ENCODE measurements at regions not wholly inside any gene's neighbourhood (a gene's known extent, or its start where the extent isn't known, plus 50 kb on each side); places are given as distances from the start of the nearest gene placed in this dataset.

DNA sequence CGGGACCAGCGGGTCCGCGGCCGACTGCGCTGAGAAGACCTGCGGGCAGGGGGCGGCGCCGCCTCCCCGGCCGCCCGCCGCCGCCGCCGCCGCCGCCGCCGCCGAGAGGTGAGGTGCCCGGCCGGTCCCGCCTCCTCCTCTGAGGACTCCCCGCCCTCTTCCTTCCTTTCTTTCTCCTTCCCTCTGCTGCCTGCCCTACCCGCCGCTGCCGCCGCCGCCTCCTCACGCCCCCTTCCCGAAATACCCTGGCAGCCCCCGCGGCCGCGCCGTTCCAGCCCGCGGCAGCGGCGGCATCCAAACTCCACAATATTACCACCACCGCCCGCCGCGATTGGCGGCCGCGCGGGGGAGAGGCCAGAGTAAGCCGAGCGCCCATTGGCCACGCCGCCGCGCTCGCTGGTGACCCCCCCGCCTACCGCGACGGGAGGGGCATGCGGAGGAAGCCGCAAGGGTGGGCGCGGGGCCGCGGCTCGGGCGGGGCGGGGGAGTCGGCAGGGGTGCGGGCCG lies 61.8 kb upstream of the ANKRD28 start (continued):
- peak; percentile 62; the same call in 1 of the 2 replicates for TF ChIP-seq NFYB (IDR thresholded peaks at IDR 0.05; ENCODE audit: insufficient read depth, low read depth, low read length)
- no peak for TF ChIP-seq NFIC (IDR thresholded peaks at IDR 0.05; ENCODE audit: low read depth, low read length)
- TF ChIP-seq, protein P1, sequence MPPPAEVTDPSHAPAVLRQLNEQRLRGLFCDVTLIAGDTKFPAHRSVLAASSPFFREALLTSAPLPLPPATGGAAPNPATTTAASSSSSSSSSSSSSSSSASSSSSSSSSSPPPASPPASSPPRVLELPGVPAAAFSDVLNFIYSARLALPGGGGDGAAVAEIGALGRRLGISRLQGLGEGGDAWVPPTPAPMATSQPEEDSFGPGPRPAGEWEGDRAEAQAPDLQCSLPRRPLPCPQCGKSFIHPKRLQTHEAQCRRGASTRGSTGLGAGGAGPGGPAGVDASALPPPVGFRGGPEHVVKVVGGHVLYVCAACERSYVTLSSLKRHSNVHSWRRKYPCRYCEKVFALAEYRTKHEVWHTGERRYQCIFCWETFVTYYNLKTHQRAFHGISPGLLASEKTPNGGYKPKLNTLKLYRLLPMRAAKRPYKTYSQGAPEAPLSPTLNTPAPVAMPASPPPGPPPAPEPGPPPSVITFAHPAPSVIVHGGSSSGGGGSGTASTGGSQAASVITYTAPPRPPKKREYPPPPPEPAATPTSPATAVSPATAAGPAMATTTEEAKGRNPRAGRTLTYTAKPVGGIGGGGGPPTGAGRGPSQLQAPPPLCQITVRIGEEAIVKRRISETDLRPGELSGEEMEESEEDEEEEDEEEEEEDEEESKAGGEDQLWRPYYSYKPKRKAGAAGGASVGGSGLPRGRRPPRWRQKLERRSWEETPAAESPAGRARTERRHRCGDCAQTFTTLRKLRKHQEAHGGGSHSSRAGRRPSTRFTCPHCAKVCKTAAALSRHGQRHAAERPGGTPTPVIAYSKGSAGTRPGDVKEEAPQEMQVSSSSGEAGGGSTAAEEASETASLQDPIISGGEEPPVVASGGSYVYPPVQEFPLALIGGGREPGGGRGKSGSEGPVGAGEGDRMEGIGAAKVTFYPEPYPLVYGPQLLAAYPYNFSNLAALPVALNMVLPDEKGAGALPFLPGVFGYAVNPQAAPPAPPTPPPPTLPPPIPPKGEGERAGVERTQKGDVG (CRISPR knock-in tag; IDR thresholded peaks at IDR 0.05), result no peak

DNA sequence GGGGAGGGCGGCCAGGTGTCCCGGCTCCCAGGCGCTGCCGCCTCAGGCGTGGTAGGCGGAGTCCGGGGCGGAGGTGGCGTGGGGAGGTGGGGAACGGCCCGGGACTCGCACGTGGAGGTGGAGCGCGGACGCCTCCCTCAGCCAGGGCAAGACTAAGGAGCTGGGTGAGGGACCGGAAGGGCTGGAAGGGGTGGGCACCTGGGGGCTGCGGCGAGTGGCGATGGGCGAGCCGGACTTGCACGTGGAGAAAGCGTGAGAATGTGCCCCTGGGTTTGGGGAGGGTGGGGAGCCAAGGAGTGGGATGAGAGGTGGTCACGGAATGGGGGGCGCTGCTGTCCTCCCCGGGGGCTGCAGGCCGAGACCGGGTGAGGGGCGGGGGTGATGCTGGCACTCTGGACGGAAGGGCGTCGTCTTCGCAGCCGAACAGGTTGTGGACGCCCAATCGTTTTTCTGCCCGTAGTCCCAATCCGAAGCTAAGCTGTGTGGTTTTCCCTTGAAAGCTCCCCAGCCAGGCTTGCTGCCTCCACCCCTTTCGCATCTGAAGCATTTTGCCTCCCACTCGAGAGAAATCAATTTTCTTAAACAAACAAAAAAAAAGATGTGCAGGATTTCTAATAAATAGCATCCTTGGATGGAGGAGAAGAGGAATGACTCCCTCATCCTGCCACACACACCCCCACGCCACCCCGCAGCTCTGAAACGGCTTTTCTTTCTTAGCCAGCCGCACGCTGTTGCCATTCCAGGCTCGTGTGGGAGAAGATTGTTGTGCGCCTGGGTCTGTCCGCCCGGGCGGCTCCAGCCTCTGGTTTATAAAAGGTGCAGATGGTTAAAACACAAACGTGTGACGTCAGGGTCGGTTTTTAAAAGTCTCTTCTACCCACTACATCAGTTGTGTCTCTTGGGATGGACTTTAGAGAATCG lies 62.5 kb upstream of the ANKRD28 start:
- RAD21 ChIA-PET (ENCODE audit: unreplicated experiment), result interaction anchor here (0.9 to 2.4 kb wide), 5 partner anchors 13 to 230 kb away, joined by 3 to 9 read pairs (median 4); no protein-coding TSS in a partner anchor
- Histone ChIP-seq H3K4me3 (peak overlapping the region; percentile 80), H3K36me3 (ENCODE audit: control insufficient read depth in 2 of 2, insufficient read depth in 2 of 2, low read length in 1 of 2) (no peaks in the 10 kb centered on the region), H3K4me1 (ENCODE audit: control insufficient read depth, insufficient read depth, low read length) (0 out of 2 replicates have a peak, but pooled peaks cover 3% of the 10 kb centered on the region), H2AFZ (ENCODE audit: control insufficient read depth, low read depth, low read length) (peak overlapping the region; percentile 87), H4K20me1 (ENCODE audit: control insufficient read depth, insufficient read depth) (no peaks in the 10 kb centered on the region), H3K27ac (ENCODE audit: control insufficient read depth, insufficient read depth) (peak overlapping the region; percentile 48), H3K4me2 (ENCODE audit: control insufficient read depth, insufficient read depth) (peak overlapping the region; percentile 68), H3K9me3 (replicated peaks; ENCODE audit: control insufficient read depth, insufficient read depth, low read length) (no peaks in the 10 kb centered on the region; the same call in 1 of the 3 replicates), H3K79me2 (ENCODE audit: control insufficient read depth, insufficient read depth, low read length) (peaks cover 36% of the 10 kb centered on the region), H3K9ac (ENCODE audit: control insufficient read depth, insufficient read depth, low read length) (peak overlapping the region; percentile 42; the same call in 1 of the 2 replicates), H3K27me3 (replicated peaks in 1 of 2; ENCODE audit: control insufficient read depth in 2 of 2, insufficient read depth in 2 of 2, low read length in 1 of 2) (no peaks in the 10 kb centered on the region)
- ATAC-seq, result peak; percentile 81
- no TSS peak for BruUV-seq (replicated peaks)
- in situ Hi-C loops (cut with MboI), result no loop called here
- FAIRE-seq, result no peak
- intact Hi-C loops (cut with micrococcal nuclease; ENCODE audit: unreplicated experiment), result no loop called here
- DNase-seq (ENCODE audit: low read depth, low spot score), result no peak
- SMC1A ChIA-PET (ENCODE audit: uncharacterized antibody, unreplicated experiment), result interaction anchor here (1.0 to 2.1 kb wide), 2 partner anchors 44 to 229 kb away, joined by 5 read pairs; no protein-coding TSS in a partner anchor
- CTCF ChIA-PET, result interaction anchor here (0.7 to 1.5 kb wide), 5 partner anchors 9 to 748 kb away, joined by 3 to 5 read pairs (median 3); no protein-coding TSS in a partner anchor
- POLR2A ChIA-PET, result interaction anchor here (0.6 to 1.4 kb wide), 3 partner anchors 14 to 125 kb away, joined by 3 to 6 read pairs (median 3); no protein-coding TSS in a partner anchor
- 1% methylated on average over 46 of the region's 55 CpGs for whole genome bisulfite sequencing (ENCODE audit: insufficient coverage, insufficient replicate concordance, low lambda C conversion rate, missing lambda C conversion rate)
- TF ChIP-seq ETV6 (conservative IDR thresholded peaks at IDR 0.05 in 1 of 2, IDR thresholded peaks at IDR 0.05 in 1 of 2; ENCODE audit: borderline replicate concordance in 1 of 2, low read depth in 1 of 2) (no peak), SMAD5 (IDR thresholded peaks at IDR 0.05; ENCODE audit: low read depth) (no peak), ZSCAN29 (IDR thresholded peaks at IDR 0.05) (no peak), BHLHE40 (IDR thresholded peaks at IDR 0.05; ENCODE audit: borderline replicate concordance in 1 of 2, low read depth in 2 of 2, low read length in 1 of 2) (peak; percentile 78 to 93), POU2F2 (IDR thresholded peaks at IDR 0.05; ENCODE audit: borderline replicate concordance, low read depth, low read length) (0 out of 3 replicates have a peak, but pooled peaks have one; percentile 4), MXI1 (IDR thresholded peaks at IDR 0.05; ENCODE audit: low read depth, low read length) (peak; percentile 71), ATF7 (IDR thresholded peaks at IDR 0.05; ENCODE audit: low read depth) (peak; percentile 41; the same call in 1 of the 2 replicates), EGR1 (IDR thresholded peaks at IDR 0.05; ENCODE audit: borderline replicate concordance in 1 of 2, low read depth in 2 of 2, low read length in 2 of 2) (peak in 1 of 2 experiments; percentile 47; a peak in 1 of 3 replicates), PML (IDR thresholded peaks at IDR 0.05; ENCODE audit: low read length) (no peak), POLR2A (IDR thresholded peaks at IDR 0.05; ENCODE audit: low read depth, low read length) (peak; percentile 78), ZZZ3 (IDR thresholded peaks at IDR 0.05; ENCODE audit: control insufficient read depth, insufficient read length, low read depth) (no peak), SIX5 (IDR thresholded peaks at IDR 0.05; ENCODE audit: low read depth, low read length, severe bottlenecking) (no peak), NR2C2 (IDR thresholded peaks at IDR 0.05; ENCODE audit: borderline replicate concordance, control insufficient read depth, insufficient read length, low read depth) (no peak)
- TF ChIP-seq, protein P2, sequence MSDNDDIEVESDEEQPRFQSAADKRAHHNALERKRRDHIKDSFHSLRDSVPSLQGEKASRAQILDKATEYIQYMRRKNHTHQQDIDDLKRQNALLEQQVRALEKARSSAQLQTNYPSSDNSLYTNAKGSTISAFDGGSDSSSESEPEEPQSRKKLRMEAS (IDR thresholded peaks at IDR 0.05; ENCODE audit: low read depth, low read length), result peak; percentile 48

All from GM12878 (cell line).